T-helper 17 cell (primary cell): ENCODE measurements at regions not wholly inside any gene's neighbourhood (a gene's known extent, or its start where the extent isn't known, plus 50 kb on each side); places are given as distances from the start of the nearest gene placed in this dataset.

Experiments
- ATAC-seq: fragments of 150-1000 bp; cut with Tn5 transposase; 2 replicates; pipeline ENCODE4 v1.10.0; 2021; ENCODE audit warnings: mild to moderate bottlenecking, moderate library complexity
- DNase-seq, 3 donors: peaks; one replicate each; pipeline versions ENCODE4 v3.0.0 to v3.0.0-alpha.2; 2020 to 2021
- H3K9me3 ChIP-seq: one replicate; pipeline ENCODE4 v1.7.0; 2013; ENCODE audit warnings: low read length, mild to moderate bottlenecking; ENCODE audit not compliant: control insufficient read depth, poor library complexity, severe bottlenecking
- H3K27ac Mint-ChIP-seq: one replicate; pipeline ENCODE4 v1.8.0; 2022; ENCODE audit warnings: mild to moderate bottlenecking, moderate library complexity, mixed read lengths
- H3K27me3 Mint-ChIP-seq: one replicate; pipeline ENCODE4 v1.8.0; 2022; ENCODE audit warnings: mixed read lengths
- H3K36me3 Mint-ChIP-seq: one replicate; pipeline ENCODE4 v1.8.0; 2022; ENCODE audit warnings: low read depth, mixed read lengths
- H3K4me1 Mint-ChIP-seq: one replicate; pipeline ENCODE4 v1.8.0; 2022; ENCODE audit warnings: mild to moderate bottlenecking, mixed read lengths
- H3K4me3 Mint-ChIP-seq: one replicate; pipeline ENCODE4 v1.8.0; 2022; ENCODE audit warnings: mild to moderate bottlenecking, moderate library complexity, mixed read lengths

DNA sequence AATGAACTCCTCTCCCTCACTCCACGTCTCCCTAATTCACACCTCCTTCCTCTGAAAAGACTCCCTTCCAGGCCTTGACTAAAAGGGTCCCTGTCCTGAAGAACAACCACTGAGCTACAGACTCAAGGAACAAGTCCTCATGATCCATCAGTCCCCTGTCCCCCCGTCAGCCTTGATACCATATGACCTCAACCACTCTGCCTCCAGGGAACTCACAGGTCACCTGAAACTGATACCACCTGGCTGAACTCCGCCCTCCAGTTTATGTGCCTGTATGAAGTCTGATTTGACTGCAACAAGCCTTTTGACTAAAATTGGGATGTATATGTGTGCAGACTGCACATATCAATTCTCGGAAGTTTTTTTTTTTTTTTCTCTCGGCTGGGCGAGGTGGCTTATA, 88.7 kb downstream of the UGCG start:
- H3K27ac Mint-ChIP-seq = peak overlapping the region; percentile 14
- DNase-seq = no peak
- H3K36me3 Mint-ChIP-seq = no peaks in the 10 kb centered on the region
- H3K27me3 Mint-ChIP-seq = no peaks in the 10 kb centered on the region
- H3K4me1 Mint-ChIP-seq = peaks cover 28% of the 10 kb centered on the region
- no peaks in the 10 kb centered on the region for H3K9me3 ChIP-seq
- peak overlapping the region; percentile 12 for H3K4me3 Mint-ChIP-seq
- no peak for ATAC-seq

DNA sequence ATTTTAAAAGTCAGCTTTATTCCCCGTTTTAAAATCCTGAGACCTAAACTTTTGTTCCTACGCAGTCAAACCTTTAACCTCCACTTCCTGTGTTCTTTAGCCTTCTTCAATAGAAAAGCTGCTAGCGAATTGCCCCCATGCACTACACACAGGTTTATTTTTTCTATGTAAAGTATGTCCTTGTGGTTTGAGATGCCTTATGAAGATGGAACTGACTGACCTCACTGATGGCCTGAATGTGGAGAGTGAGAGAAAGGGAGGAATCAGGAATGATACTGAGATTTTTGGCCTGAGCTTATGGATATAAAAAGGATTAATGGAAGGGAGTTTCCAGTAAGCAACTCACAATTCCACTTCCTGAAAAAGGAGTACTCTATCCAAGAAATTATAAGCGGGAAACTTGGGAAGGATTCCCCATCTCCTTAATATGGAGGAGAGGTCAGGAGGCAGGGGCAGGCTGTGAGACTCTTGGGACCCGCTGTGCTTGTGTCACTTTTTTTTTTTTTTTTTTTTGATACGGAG, 89.5 kb downstream of the UGCG start:
- Mint-ChIP-seq H3K27ac (no peak overlapping the region), H3K36me3 (no peaks in the 10 kb centered on the region), H3K4me3 (no peak overlapping the region), H3K4me1 (peaks cover 23% of the 10 kb centered on the region), H3K27me3 (no peaks in the 10 kb centered on the region)
- no peaks in the 10 kb centered on the region for H3K9me3 ChIP-seq
- ATAC-seq (no peak), DNase-seq (no peak)
